NB4 (cell line): ENCODE measurements at regions not wholly inside any gene's neighbourhood (a gene's known extent, or its start where the extent isn't known, plus 50 kb on each side); places are given as distances from the start of the nearest gene placed in this dataset.

Experiments used
- DNase-seq: peaks from one replicate; pipeline ENCODE4 v3.0.0; 2010; ENCODE audit warnings: low read depth
- H3K4me3 ChIP-seq: one replicate; pipeline ENCODE4 v1.5.1; 2011; ENCODE audit warnings: mild to moderate bottlenecking, low read depth, low read length, moderate library complexity
- MAX ChIP-seq: IDR thresholded peaks from 2 replicates; pipeline ENCODE4 v1.6.1; 2011; ENCODE audit warnings: low read depth, low read length
- MYC ChIP-seq: IDR thresholded peaks from 2 replicates; pipeline ENCODE4 v1.6.1; 2011; ENCODE audit warnings: low read depth, low read length
- POLR2A ChIP-seq: IDR thresholded peaks from 2 replicates; pipeline ENCODE4 v1.6.1; 2011; ENCODE audit warnings: mild to moderate bottlenecking; ENCODE audit not compliant: insufficient read length; ENCODE audit errors: extremely low read depth
- TF ChIP-seq, protein P1 (sequence below): IDR thresholded peaks from one replicate; pipeline ENCODE4 v1.5.1; 2012; ENCODE audit warnings: low read depth, low read length

GRCh38 chr7:42753811-42754363 is 158.0 kb downstream of the C7orf25 start:
- no peak overlapping the region for H3K4me3 ChIP-seq
- no peak for DNase-seq
- TF ChIP-seq, protein P1, sequence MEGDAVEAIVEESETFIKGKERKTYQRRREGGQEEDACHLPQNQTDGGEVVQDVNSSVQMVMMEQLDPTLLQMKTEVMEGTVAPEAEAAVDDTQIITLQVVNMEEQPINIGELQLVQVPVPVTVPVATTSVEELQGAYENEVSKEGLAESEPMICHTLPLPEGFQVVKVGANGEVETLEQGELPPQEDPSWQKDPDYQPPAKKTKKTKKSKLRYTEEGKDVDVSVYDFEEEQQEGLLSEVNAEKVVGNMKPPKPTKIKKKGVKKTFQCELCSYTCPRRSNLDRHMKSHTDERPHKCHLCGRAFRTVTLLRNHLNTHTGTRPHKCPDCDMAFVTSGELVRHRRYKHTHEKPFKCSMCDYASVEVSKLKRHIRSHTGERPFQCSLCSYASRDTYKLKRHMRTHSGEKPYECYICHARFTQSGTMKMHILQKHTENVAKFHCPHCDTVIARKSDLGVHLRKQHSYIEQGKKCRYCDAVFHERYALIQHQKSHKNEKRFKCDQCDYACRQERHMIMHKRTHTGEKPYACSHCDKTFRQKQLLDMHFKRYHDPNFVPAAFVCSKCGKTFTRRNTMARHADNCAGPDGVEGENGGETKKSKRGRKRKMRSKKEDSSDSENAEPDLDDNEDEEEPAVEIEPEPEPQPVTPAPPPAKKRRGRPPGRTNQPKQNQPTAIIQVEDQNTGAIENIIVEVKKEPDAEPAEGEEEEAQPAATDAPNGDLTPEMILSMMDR: no peak
- TF ChIP-seq POLR2A: no peak
- TF ChIP-seq MAX: no peak
- no peak for TF ChIP-seq MYC

- no peak for DNase-seq
- no peak overlapping the region for H3K4me3 ChIP-seq
- TF ChIP-seq MAX: no peak
- TF ChIP-seq MYC: no peak
- TF ChIP-seq POLR2A: no peak
- TF ChIP-seq, protein P1: no peak
Observed at GRCh38 chr7:42753367-42753766, 158.5 kb downstream of the C7orf25 start.

DNA sequence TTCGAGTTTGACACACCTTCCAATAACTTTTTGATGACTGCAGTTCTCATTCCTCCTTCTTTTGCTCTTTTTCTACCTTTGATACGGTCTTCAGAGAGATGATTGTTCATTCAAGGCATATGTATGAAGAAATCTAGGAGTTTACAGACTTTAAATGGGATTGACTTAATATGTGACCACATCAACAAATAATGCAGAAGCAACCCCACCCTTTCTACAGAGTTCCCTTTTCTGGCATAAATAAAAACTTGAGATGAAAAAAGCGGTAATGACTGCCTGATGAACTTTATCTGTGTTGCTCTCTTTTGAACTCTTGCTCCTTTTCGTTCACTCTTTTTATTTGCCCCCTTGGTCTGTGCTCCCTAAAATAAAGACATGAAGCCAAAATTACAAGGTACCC is 161.7 kb downstream of the C7orf25 start:
- H3K4me3 ChIP-seq: no peak overlapping the region
- TF ChIP-seq MAX (no peak), POLR2A (no peak), MYC (no peak)
- TF ChIP-seq, protein P1: no peak
- no peak for DNase-seq

GRCh38 chr7:42747044-42747443 is 164.8 kb downstream of the C7orf25 start:
- TF ChIP-seq MYC: no peak
- TF ChIP-seq, protein P1: no peak
- no peak overlapping the region for H3K4me3 ChIP-seq
- DNase-seq: no peak

GRCh38 chr7:42746214-42746613 is 165.7 kb downstream of the C7orf25 start:
- DNase-seq: no peak
- TF ChIP-seq, protein P1: no peak
- TF ChIP-seq MAX (no peak), MYC (no peak), POLR2A (no peak)
- no peak overlapping the region for H3K4me3 ChIP-seq
